Stimulated activated CD8-positive, alpha-beta memory T cell treated with anti-CD3 and anti-CD28 coated beads, Interleukin-4, amount 100 ng/mL, for 4 hours (primary cell): ENCODE measurements at regions not wholly inside any gene's neighbourhood (a gene's known extent, or its start where the extent isn't known, plus 50 kb on each side); places are given as distances from the start of the nearest gene placed in this dataset.
"Not testable (repeated sequence)": the region's sequence is repeated elsewhere in the genome, so short reads cannot be mapped to it uniquely, and the experiment has no call there.

Source experiments
- DNase-seq, 2 donors: peaks; one replicate each; pipeline ENCODE4 v3.0.0-alpha.2; 2020; ENCODE audit warnings: low read depth in 2 of 2, low spot score in 1 of 2

DNA sequence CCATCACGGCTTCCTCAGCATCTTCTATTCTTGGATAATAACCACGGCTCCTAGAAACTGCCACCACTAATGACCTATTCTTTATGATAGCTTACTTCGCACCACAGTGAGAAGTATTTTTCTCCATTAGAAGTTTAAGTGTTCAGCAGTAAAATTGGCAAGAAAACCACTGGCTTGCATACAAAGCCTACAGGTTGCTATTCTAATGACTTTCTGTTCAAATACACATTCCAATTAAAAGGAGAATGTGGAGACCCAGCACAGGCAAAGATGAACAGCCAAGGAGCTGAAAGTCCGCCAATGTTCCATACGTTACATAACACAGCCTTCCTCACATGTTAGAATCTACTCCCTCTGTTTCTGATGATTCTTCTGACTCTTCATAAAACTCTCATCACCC, 875.0 kb upstream of the PRKX start:
- DNase-seq: no peak

DNA sequence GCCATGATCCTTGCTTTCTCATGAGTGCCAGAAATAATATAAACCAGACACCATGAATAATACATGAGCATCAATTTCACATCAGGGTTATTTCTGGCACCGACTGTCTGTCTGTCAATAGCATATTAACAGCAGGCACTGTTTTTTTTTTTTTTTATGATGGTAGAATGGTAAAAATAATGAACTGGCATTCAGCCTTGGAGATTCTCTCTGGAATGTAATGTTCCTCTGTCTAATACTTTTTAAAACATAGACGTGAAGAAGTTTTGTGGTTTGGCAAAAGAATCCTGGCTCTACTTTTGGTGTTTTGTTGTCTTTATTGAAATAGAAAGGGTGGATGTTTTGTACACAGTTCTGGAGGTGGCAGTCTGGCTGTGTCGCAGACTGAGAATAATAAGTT, 874.6 kb upstream of the PRKX start:
- DNase-seq: no peak

DNA sequence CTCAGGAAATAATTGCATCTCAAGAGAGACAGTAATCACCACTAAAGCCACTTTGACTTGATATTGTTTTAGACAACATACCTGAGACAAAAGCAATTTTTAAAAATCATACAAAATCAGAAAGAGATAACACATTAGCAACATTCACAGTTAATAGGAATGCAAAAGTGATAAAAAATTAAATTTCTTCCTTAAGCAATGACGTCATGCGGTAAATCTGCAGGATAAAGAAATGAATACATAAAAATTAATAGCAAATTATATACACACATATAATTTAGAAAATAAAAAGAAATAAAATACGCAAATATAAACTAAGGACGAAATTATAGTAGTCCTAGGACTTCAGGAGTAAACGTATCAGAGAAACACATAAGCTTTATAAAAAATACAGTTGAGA, 866.5 kb upstream of the PRKX start:
- DNase-seq: no peak

GRCh38 chrX:4579480-4579879, 866.0 kb upstream of the PRKX start:
- no peak for DNase-seq

DNA sequence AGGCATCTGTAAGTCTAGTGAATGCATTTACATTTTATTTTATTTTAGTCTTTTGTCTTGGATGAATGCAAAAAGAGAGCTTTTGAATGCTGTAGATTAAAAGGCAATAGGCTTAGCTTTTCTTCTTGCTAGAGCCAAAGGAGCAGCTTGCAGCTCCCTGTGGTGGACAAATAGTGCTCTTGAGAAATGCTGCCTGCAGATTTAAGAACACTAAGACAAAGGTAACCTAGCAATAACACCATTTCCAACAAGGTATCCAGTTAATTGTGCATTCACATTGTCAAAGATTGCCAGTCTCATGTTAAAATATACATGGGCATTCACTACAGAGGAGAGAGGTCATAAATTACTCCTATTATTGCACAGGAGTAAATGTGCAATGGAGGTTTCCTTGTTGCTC, 859.2 kb upstream of the PRKX start:
- no peak for DNase-seq

- DNase-seq: no peak
Observed at GRCh38 chrX:4570151-4570550, 856.7 kb upstream of the PRKX start.

DNA sequence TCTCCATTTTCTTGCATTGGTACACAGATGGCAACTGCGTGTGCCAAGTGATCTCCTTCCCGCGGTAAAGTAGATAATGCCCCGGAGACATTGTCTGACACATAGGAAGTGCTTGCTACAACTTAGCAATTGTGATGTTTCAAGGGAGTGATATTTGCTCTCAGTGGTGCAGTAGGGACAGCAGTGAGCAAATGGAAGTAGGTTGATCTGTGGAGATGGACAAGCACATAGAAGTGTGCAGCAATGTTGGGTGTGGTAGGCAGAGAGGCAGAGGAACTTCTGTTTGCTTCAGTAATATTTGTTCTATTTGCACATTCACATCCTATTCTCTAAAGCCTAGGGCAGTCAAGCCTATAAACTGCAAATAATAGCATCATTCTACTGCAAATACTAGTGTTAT, 846.7 kb upstream of the PRKX start:
- DNase-seq: no peak

DNA sequence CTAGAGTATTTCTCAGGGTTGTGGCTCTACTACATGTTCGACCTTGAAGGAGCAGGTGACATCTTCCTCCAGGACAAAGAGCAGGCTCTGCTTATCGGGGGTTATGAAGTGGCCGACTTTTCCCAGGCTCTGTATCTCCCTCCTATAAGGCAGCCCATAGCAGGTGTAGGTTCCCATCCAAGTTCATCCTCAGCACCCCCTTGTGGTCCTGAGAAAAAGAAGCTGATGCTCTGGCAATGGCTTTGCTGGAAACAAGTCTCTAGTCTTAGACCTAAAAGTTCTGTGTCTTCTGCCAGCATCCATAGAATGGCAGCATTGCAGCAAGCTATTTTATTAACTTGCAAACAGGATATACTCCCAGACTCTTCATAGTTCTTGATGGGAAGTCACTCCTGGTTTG, 836.6 kb upstream of the PRKX start:
- no peak for DNase-seq

DNA sequence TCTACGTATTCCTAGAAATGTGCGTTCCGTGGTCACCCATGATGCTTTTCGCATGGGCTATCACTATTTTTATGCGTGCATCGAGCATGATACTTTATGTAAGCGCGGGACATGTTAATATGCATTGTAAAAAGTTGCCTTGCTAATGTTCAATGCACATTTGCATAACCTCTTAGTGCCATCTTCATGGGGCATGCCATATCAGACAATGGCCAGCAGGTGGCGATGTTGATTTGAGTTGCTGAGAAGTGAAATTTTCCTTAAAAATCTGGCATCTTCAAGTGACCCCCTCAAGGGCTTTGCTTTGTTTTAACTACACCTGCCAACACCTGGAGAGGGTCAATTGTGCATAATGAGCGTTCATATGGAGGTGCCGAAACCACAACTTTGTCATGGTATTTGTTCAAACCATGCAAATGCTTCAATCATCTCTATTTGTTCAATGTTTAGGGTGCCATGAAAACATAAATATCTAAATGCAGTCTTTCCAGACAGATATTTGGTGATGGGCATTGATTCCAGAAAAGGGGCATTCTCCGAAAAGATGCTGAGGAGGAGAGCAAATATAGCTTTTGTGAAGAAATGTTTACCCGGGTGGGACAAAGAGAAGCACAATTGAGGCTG, 833.9 kb upstream of the PRKX start:
- DNase-seq: no peak

GRCh38 chrX:4546178-4546577, 832.7 kb upstream of the PRKX start:
- not testable (repeated sequence) for DNase-seq

DNA sequence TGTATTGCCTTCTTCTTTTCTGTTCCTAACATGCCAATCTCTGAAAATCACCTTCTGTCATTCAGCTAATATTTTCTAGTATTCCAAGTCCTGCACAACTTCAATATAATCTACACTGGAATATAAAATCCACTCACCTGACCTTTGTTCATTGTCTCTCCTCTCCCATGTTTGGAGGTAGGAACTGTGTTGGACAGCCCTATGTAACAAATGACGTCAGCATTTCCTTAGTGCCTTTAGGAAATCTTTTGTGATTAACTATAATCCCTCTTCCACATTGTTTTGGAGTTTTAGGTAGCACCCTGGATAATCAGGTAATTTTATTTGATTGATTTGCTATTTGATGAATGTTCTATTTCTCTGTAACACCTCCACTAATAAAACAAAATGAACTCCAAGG, 814.8 kb upstream of the PRKX start:
- no peak for DNase-seq

DNA sequence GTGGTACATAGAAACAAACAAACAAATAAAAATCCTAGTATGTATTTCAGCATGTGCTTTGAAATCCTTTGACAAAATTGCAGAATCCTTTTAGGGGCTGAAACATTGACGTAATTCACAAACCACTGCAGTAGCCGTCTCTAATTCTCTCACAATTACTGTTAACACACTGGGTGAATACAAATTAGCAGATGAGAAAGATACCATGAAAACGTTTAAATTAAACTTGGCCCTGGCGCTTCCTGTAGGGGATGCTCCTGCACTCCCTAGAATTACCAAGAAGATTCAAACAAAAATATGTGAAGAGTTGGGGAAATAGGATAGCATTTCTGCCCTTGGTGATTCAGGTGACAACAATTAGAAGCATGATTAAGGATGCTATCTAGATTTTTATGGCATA, 772.5 kb upstream of the PRKX start:
- DNase-seq: no peak

- DNase-seq: no peak
Observed at GRCh38 chrX:4484266-4484665, 770.8 kb upstream of the PRKX start.

- no peak for DNase-seq
Observed at GRCh38 chrX:4451591-4451990, 738.1 kb upstream of the PRKX start.

GRCh38 chrX:4450177-4450576, 736.7 kb upstream of the PRKX start:
- no peak for DNase-seq

DNA sequence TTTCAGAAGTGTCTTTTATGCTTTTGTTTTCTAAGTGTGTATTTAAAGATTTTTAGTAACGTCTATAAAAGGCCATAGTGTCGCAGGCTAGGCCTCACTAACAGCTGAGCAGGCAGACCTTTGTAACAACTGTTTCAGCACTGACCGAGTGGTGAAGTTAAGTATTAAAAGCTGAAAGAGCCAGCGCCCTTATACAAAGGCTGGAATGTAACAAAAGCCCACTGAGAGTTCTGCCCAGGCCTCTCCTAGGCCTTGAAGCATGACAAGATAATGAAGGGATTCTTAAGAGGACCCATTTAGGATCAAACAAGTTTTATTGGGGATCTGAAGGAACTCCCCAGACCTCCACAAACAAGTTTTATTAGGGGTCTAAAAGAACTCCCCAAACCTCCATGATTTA, 722.5 kb upstream of the PRKX start:
- DNase-seq: no peak

DNA sequence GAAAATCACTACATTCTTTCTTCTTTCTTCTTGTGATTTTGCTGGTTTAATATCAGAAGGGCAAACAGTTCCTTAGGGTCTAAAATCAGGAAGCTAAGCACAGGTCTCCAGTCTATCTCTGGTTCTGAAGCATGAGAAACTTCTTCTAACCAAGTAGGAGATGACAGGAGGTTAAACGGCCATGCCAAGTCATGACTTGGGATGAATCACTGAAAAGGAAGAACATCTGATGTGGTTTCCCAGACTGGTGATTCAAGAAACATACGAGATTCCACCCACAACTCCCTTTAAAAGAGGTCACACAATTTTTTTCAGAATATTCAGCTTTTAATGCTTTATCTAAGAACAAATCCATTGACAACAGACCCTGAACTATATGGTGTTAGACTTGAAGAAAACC, 684.0 kb upstream of the PRKX start:
- DNase-seq: no peak

DNA sequence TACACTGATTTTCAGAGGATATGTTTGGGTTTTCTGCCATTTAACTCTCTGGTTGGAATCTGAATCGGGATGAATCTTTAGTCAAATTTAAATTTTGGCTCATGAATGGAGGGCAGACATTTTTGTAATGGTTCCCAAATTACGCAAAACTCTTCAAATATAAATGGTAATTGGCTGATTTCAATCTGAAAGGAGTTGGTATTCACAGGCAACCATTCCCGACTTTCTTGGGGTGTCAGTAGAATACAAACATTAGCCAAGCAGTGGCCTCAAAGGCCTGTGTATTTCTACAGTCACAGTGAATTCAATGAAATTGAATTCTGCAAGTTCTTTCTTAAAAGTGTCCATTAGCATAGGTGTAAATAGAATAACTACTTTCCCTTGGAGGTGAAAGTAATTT, 668.8 kb upstream of the PRKX start:
- no peak for DNase-seq

DNA sequence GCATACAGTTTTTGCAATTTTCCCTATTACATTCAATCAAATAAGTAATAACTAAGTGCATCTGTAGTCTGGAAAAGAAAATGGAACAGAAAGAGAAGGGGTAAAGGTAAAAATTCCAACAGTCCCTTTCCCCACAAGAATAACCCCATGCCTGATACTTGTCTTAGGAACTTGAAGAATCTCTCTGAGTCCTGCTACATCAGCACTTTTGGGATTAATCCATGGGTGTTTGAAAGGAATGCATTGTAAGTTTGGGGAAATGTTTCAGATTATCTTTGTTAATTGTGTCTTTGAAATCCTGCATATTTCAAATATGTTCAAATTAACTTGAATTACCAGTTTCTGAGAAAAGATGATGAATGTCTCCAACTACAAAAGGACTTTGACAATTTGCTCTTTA, 667.3 kb upstream of the PRKX start:
- no peak for DNase-seq

- DNase-seq: no peak
Observed at GRCh38 chrX:4379071-4379470, 665.6 kb upstream of the PRKX start.

GRCh38 chrX:4373791-4374190, 660.3 kb upstream of the PRKX start:
- DNase-seq: no peak

- no peak for DNase-seq
Observed at GRCh38 chrX:4358577-4358976, 645.1 kb upstream of the PRKX start.

- DNase-seq: no peak
Observed at GRCh38 chrX:4322916-4323315, 609.5 kb upstream of the PRKX start.

DNA sequence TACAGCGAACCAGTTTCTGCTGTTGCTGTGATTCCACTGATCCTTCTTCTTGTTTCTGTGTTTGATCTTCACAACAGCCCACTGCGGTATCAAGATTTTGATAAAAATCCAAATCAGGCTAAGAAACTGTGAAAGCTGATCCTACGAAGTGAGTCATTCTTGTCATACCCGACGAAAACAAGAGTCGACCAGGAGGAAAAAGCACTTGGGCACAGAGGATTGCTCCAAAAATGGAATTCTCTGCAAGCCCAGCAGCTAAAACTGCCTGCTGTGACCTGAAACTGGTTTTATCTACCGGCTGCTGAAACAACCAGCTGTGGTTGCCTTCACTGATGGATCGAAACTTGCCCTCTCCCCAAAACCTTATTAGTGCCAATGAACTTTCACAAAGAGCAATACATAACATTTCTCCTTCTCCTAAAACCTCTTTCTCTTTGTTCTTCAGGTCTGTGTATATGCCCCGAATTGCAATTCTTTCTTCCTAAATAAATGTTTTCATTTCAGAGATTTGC, 607.0 kb upstream of the PRKX start:
- no peak for DNase-seq
